Natural killer cell (primary cell): ENCODE measurements at regions not wholly inside any gene's neighbourhood (a gene's known extent, or its start where the extent isn't known, plus 50 kb on each side); places are given as distances from the start of the nearest gene placed in this dataset.
"Not testable (repeated sequence)": the region's sequence is repeated elsewhere in the genome, so short reads cannot be mapped to it uniquely, and the experiment has no call there.

Experiments used
- ATAC-seq, 3 donors: fragments of 150-1000 bp in 2 of 3; fragments of 200-7000 bp in 1 of 3; cut with Tn5 transposase; 1 replicate in 1 of 3; 2 replicates in 2 of 3; pipeline ENCODE4 v1.10.0; 2021; ENCODE audit warnings: mild to moderate bottlenecking in 2 of 3, moderate library complexity in 2 of 3
- DNase-seq, 2 donors: peaks; one replicate each; pipeline versions ENCODE4 v3.0.0 to v3.0.0-alpha.2; 2013 to 2021; ENCODE audit warnings: mixed read lengths in 1 of 2
- H3K27ac ChIP-seq: one replicate; pipeline ENCODE4 v1.5.1; 2013; ENCODE audit warnings: mild to moderate bottlenecking, low read length
- H3K27me3 ChIP-seq: one replicate; pipeline ENCODE4 v1.6.1; 2013; ENCODE audit warnings: low read length; ENCODE audit not compliant: control insufficient read depth, insufficient read depth
- H3K36me3 ChIP-seq: one replicate; pipeline ENCODE4 v1.6.1; 2013; ENCODE audit warnings: low read length; ENCODE audit not compliant: control insufficient read depth, insufficient read depth
- H3K4me1 ChIP-seq: one replicate; pipeline ENCODE4 v1.6.1; 2013; ENCODE audit warnings: low read length; ENCODE audit not compliant: control insufficient read depth, insufficient read depth
- H3K4me3 ChIP-seq: one replicate; pipeline ENCODE4 v1.5.1; 2013; ENCODE audit warnings: low read length
- H3K9me3 ChIP-seq: one replicate; pipeline ENCODE4 v1.6.1; 2013; ENCODE audit warnings: low read length; ENCODE audit not compliant: control insufficient read depth, insufficient read depth
- H3K27ac Mint-ChIP-seq, 2 donors: one replicate each; pipeline ENCODE4 v1.8.0; 2022; ENCODE audit warnings: mild to moderate bottlenecking in 2 of 2, mixed read lengths in 2 of 2, moderate library complexity in 1 of 2
- H3K27me3 Mint-ChIP-seq, 2 donors: one replicate each; pipeline ENCODE4 v1.8.0; 2022; ENCODE audit warnings: low read depth in 2 of 2, mixed read lengths in 2 of 2
- H3K36me3 Mint-ChIP-seq: one replicate; pipeline ENCODE4 v1.8.0; 2022; ENCODE audit warnings: mixed read lengths
- H3K4me1 Mint-ChIP-seq, 2 donors: one replicate each; pipeline ENCODE4 v1.8.0; 2022; ENCODE audit warnings: mixed read lengths in 2 of 2
- H3K4me3 Mint-ChIP-seq: one replicate; pipeline ENCODE4 v1.8.0; 2022; ENCODE audit warnings: mild to moderate bottlenecking, moderate library complexity, mixed read lengths
- H3K9me3 Mint-ChIP-seq, 2 donors: one replicate each; pipeline ENCODE4 v1.8.0; 2022; ENCODE audit warnings: mixed read lengths in 2 of 2
- WGBS: methylation state at CpG from one replicate; pipeline ENCODE4 v1.1.7; 2013; ENCODE audit warnings: missing lambda C conversion rate; ENCODE audit not compliant: insufficient coverage; 5-methylcytosine and 5-hydroxymethylcytosine counted together
- intact Hi-C: fragments of 100-400 bp; cut with micrococcal nuclease; formaldehyde crosslinking; loops from one replicate; pipeline ENCODE4 v1.14.2; 2022

DNA sequence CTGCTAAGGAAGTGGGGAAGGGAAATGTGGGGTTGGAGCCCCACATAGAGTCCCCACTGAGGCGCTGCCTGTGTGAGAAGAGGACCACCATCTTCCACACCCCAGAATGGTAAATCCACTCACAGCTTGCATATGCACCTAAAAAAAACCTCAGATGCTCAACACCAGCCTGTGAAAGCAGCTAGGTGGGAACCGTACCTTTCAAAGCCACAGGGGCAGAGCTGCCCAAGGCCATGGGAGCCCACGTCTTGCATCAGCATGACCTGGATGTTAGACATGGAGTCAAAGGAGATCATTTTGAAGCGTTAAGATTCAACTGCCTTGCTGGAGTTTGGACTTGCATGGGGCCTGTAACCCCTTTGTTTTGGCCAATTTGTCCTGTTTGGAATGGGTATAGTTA is 658.9 kb upstream of the TPTE start:
- intact Hi-C loops, H3K4me3 ChIP-seq, H3K4me3 Mint-ChIP-seq, H3K36me3 Mint-ChIP-seq, H3K4me1 ChIP-seq, ATAC-seq, DNase-seq, H3K27me3 ChIP-seq, H3K4me1 Mint-ChIP-seq, H3K27ac ChIP-seq, H3K27ac Mint-ChIP-seq, H3K36me3 ChIP-seq, H3K27me3 Mint-ChIP-seq: not testable (repeated sequence)
- WGBS = 49% methylated on average over 4 of the region's 4 CpGs
- H3K9me3 Mint-ChIP-seq = peaks cover 11 to 14% of the 10 kb centered on the region in 2 donors
- peaks cover 21% of the 10 kb centered on the region for H3K9me3 ChIP-seq

DNA sequence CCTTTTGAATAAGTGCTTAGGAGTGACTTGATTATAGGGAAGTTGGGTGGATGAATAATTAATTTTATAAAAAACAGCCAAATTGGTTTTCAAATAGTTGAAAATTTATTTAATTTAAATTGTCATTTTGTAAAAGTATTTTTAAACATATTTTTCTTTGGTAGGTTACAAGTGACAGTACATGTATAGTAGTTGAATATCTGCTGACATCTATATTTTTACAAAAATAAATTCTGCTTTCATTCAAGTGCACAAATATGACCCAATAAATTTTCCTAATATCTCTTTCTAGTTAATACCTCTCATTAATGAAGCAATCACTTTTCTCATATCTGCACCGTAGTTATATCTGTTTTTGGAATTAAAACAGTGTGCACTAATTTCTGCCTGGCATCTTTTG is 653.6 kb upstream of the TPTE start:
- H3K4me1 ChIP-seq, H3K4me1 Mint-ChIP-seq, H3K27ac Mint-ChIP-seq, H3K27ac ChIP-seq, DNase-seq, H3K9me3 Mint-ChIP-seq, H3K36me3 ChIP-seq, intact Hi-C loops, H3K36me3 Mint-ChIP-seq, H3K27me3 Mint-ChIP-seq, ATAC-seq, H3K27me3 ChIP-seq, H3K4me3 ChIP-seq, H3K4me3 Mint-ChIP-seq: not testable (repeated sequence)
- no CpG with 5 or more reads among the region's 1 CpG for WGBS
- H3K9me3 ChIP-seq = peaks cover 19% of the 10 kb centered on the region

DNA sequence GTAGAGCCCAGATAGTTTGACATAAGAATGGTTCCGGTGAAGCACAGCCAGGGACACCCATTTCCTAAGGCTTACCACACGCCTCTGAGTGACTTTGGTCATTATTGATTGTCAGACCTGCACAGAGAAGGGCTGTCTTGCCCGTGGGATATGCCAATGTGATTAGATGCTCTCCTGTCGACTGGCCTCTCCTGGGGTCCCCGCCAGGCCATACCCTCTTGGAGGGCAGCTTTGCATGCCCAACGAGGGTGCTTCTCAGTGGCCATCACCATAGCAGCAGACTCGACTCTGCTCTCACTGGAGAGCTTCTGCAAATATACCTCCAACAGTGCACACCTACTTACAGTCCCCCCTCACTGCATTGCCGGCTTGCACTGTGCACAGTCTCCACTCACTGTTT is 648.3 kb upstream of the TPTE start:
- H3K4me1 Mint-ChIP-seq, H3K4me1 ChIP-seq, H3K36me3 Mint-ChIP-seq, H3K27ac Mint-ChIP-seq, H3K4me3 ChIP-seq, H3K4me3 Mint-ChIP-seq, H3K9me3 Mint-ChIP-seq, H3K27ac ChIP-seq, ATAC-seq, H3K27me3 ChIP-seq, H3K27me3 Mint-ChIP-seq, DNase-seq, H3K36me3 ChIP-seq, intact Hi-C loops: not testable (repeated sequence)
- 65% methylated on average over 8 of the region's 8 CpGs for WGBS
- peaks cover 22% of the 10 kb centered on the region for H3K9me3 ChIP-seq

DNA sequence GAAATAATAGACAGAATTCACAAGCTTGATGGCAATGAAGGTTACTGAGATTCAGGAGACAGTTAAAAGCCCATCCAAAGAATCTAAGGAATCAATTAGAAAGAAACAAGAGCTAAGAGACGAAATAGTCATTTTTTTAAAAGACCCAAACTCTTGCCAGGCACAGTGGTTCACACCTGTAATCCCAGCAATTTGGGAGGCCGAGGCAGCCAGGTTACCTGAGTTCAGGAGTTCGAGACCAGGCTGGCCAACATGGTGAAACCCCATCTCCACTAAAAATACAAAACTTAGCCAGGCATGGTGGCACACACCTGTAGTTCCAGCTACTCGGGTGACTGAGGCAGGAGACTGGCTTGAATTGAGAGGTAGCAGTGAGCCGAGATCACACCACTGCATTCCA is 647.2 kb upstream of the TPTE start:
- H3K36me3 ChIP-seq, H3K27ac Mint-ChIP-seq, intact Hi-C loops, H3K4me1 ChIP-seq, H3K27me3 ChIP-seq, H3K4me3 ChIP-seq, H3K27me3 Mint-ChIP-seq, ATAC-seq, DNase-seq, H3K4me3 Mint-ChIP-seq, H3K27ac ChIP-seq, H3K4me1 Mint-ChIP-seq: not testable (repeated sequence)
- 70% methylated on average over 4 of the region's 5 CpGs for WGBS
- Mint-ChIP-seq H3K9me3 (peaks cover 6 to 15% of the 10 kb centered on the region in 2 donors), H3K36me3 (peaks cover 14% of the 10 kb centered on the region)
- H3K9me3 ChIP-seq = peaks cover 25% of the 10 kb centered on the region

DNA sequence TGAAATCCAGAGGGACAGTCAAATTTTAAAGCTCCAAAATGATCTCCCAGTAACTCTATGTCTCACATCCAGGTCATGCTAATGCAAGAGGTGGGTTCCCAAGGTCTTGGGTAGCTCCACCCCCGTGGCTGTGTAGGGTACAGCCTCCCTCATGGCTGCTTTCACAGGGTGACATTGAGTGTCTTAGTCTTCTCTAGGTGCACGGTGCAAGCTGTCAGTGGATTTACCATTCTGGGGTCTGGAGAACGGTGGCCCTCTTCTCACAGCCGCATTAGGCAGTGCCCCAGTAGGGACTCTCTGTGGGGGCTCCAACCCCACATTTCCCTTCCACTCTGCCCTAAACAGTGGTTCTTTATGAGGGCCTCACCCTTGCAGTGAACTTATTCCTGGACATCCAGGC is 640.0 kb upstream of the TPTE start:
- DNase-seq, H3K4me1 Mint-ChIP-seq, H3K4me1 ChIP-seq, intact Hi-C loops, H3K27ac ChIP-seq, H3K4me3 Mint-ChIP-seq, ATAC-seq, H3K27me3 ChIP-seq, H3K27ac Mint-ChIP-seq, H3K4me3 ChIP-seq, H3K27me3 Mint-ChIP-seq, H3K36me3 ChIP-seq: not testable (repeated sequence)
- Mint-ChIP-seq H3K36me3 (peaks cover 22% of the 10 kb centered on the region), H3K9me3 (peaks cover 7 to 16% of the 10 kb centered on the region in 2 donors)
- peaks cover 26% of the 10 kb centered on the region for H3K9me3 ChIP-seq
- WGBS = 71% methylated on average over 4 of the region's 4 CpGs

DNA sequence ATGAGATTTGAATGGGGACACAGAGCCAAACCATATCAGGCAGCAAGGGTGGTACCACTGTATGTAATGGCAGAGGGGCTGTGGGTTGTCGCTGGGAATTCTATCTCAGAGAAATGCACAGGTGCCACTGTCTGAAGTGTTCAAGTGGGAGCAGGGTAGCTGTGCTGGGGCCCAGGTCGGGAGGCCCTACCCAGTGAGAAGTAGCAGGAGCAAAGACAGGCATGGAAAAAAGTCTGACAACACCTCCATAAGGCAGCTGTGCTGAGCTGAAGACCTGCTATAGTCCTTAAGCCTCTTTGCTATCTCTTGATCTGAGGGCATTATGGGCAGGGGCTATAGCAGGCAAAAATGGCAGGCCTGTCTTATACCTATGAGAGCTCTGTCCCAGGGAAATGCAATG is 638.3 kb upstream of the TPTE start:
- Mint-ChIP-seq H3K9me3 (peaks cover 7 to 16% of the 10 kb centered on the region in 2 donors), H3K36me3 (peaks cover 22% of the 10 kb centered on the region)
- H3K4me1 Mint-ChIP-seq, DNase-seq, intact Hi-C loops, H3K36me3 ChIP-seq, H3K27ac ChIP-seq, H3K27ac Mint-ChIP-seq, H3K27me3 Mint-ChIP-seq, H3K4me1 ChIP-seq, H3K27me3 ChIP-seq, H3K4me3 Mint-ChIP-seq, H3K4me3 ChIP-seq: not testable (repeated sequence)
- 32% methylated on average over 2 of the region's 2 CpGs for WGBS
- ATAC-seq = peak in 1 of 3 donors; percentile 35
- peaks cover 26% of the 10 kb centered on the region for H3K9me3 ChIP-seq

DNA sequence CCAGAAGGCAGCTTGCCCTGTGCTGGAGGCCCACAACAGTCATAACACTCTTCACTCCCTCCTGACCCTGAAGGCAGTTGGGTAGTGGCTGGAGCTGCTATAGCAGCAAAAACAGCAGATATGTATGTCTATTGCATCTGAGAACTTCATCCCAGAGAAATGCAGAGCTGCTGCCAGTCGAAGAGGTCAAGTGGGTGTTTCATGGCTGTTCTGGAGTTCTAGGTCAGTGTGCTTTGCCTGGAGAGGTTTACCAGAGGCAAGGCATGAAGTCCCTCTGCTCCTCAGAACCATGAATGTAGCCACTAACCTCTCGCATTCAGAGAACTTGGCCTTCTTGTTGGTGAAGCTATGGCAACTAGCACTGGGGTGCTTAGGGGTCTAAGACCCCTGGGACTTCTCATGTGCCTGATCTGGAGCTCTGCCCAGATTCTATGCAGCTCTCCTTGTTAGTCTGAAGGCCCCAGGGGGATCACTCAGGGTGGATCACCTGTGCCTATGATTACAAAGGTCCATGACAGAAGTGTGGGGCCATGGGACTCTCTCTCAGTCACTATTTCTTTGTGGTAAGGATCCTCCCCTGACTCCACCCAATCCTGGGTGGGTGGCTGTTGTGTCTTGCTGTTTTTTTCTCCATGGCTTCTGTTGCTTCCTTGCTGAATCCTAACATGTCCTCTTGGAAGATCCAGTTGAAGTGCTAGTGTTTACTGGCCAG is 637.7 kb upstream of the TPTE start:
- H3K4me3 Mint-ChIP-seq, H3K4me3 ChIP-seq, H3K27me3 Mint-ChIP-seq, ATAC-seq, intact Hi-C loops, H3K27ac ChIP-seq, DNase-seq, H3K27ac Mint-ChIP-seq, H3K4me1 ChIP-seq, H3K27me3 ChIP-seq, H3K4me1 Mint-ChIP-seq, H3K36me3 ChIP-seq: not testable (repeated sequence)
- H3K9me3 Mint-ChIP-seq = peaks cover 7 to 12% of the 10 kb centered on the region in 2 donors
- 59% methylated on average over 2 of the region's 2 CpGs for WGBS
- peaks cover 28% of the 10 kb centered on the region for H3K9me3 ChIP-seq
- H3K36me3 Mint-ChIP-seq = peaks cover 21% of the 10 kb centered on the region

DNA sequence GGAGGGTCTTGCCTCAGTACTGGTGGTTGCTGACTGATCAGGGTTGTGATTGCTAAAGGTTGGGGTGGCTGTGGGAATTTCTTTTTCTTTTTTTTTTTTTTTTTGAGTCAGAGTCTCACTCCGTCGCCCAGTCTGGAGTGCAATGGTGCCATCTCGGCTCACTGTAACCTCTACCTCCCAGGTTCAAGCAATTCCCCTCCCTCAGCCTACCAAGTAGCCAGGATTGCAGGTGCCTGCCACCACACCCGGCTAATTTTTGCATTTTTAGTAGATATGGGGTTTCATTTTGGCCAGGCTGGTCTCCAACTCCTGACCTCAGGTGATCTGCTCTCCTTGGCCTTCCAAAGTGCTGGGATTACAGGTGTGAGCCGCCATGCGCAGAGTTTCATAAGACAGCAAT is 632.9 kb upstream of the TPTE start:
- H3K4me3 ChIP-seq, H3K9me3 Mint-ChIP-seq, intact Hi-C loops, H3K27me3 ChIP-seq, H3K4me1 ChIP-seq, H3K27ac Mint-ChIP-seq, ATAC-seq, H3K36me3 ChIP-seq, DNase-seq, H3K27ac ChIP-seq, H3K9me3 ChIP-seq, H3K27me3 Mint-ChIP-seq, H3K4me3 Mint-ChIP-seq, H3K4me1 Mint-ChIP-seq: not testable (repeated sequence)
- WGBS = 52% methylated on average over 6 of the region's 6 CpGs
- H3K36me3 Mint-ChIP-seq = peaks cover 12% of the 10 kb centered on the region
